Right ventricle myocardium inferior (tissue), 1 donor: ENCODE measurements at regions not wholly inside any gene's neighbourhood (a gene's known extent, or its start where the extent isn't known, plus 50 kb on each side); places are given as distances from the start of the nearest gene placed in this dataset.

Experiments
- ATAC-seq: fragments of 200-7000 bp; cut with Tn5 transposase; one replicate; pipeline ENCODE4 v1.9.1; 2020; ENCODE audit warnings: mild to moderate bottlenecking, moderate library complexity
- DNase-seq: peaks from one replicate; pipeline ENCODE4 v3.0.0; 2021; ENCODE audit errors: missing footprints
- intact Hi-C: fragments of 100-400 bp; cut with DNase I; formaldehyde crosslinking; loops from one replicate; pipeline ENCODE4 v1.11.0; 2022
- donor health status: DM: no; HTN: yes; CAD: no; lungs with severe emphysema.

- intact Hi-C loops, result no loop called here
Observed at GRCh38 chr3:31164381-31164780, 269.9 kb upstream of the GADL1 start.

GRCh38 chr3:31165399-31165860 is 271.0 kb upstream of the GADL1 start:
- ATAC-seq (peak; percentile 85), DNase-seq (no peak)
- intact Hi-C loops, result no loop called here

More at GRCh38 chr3:31164381-31164780, 269.9 kb upstream of the GADL1 start:
- DNase-seq, result no peak
- no peak for ATAC-seq

- intact Hi-C loops, result no loop called here
- DNase-seq (no peak), ATAC-seq (no peak)
Observed at GRCh38 chr3:31166249-31166885, 271.9 kb upstream of the GADL1 start.

- DNase-seq (no peak), ATAC-seq (no peak)
- intact Hi-C loops, result no loop called here
Observed at GRCh38 chr3:31167666-31168065, 273.2 kb upstream of the GADL1 start.

GRCh38 chr3:31170932-31171670 is 276.6 kb upstream of the GADL1 start:
- DNase-seq (no peak), ATAC-seq (no peak)
- intact Hi-C loops, result no loop called here

- intact Hi-C loops, result no loop called here
- DNase-seq, result no peak
Observed at GRCh38 chr3:31172336-31172735, 277.9 kb upstream of the GADL1 start.

GRCh38 chr3:31173118-31173718 is 278.8 kb upstream of the GADL1 start:
- no peak for ATAC-seq
- DNase-seq, result no peak
- intact Hi-C loops, result no loop called here

More at GRCh38 chr3:31172336-31172735, 277.9 kb upstream of the GADL1 start:
- no peak for ATAC-seq

GRCh38 chr3:31174079-31174478 is 279.6 kb upstream of the GADL1 start:
- ATAC-seq, result no peak
- intact Hi-C loops, result no loop called here
- no peak for DNase-seq

GRCh38 chr3:31176045-31176444 is 281.6 kb upstream of the GADL1 start:
- ATAC-seq, result no peak
- intact Hi-C loops, result no loop called here
- DNase-seq, result no peak

- no peak for ATAC-seq
- intact Hi-C loops, result no loop called here
- no peak for DNase-seq
Observed at GRCh38 chr3:31178467-31178866, 284.0 kb upstream of the GADL1 start.

- intact Hi-C loops, result no loop called here
- ATAC-seq, result no peak
- DNase-seq, result no peak
Observed at GRCh38 chr3:31179768-31180167, 285.3 kb upstream of the GADL1 start.

- no peak for ATAC-seq
- no peak for DNase-seq
- intact Hi-C loops, result no loop called here
Observed at GRCh38 chr3:31180274-31180673, 285.8 kb upstream of the GADL1 start.

- intact Hi-C loops, result no loop called here
- DNase-seq (no peak), ATAC-seq (no peak)
Observed at GRCh38 chr3:31181661-31182060, 287.2 kb upstream of the GADL1 start.

- DNase-seq, result no peak
- intact Hi-C loops, result no loop called here
- no peak for ATAC-seq
Observed at GRCh38 chr3:31182661-31183060, 288.2 kb upstream of the GADL1 start.

- intact Hi-C loops, result no loop called here
- DNase-seq (no peak), ATAC-seq (no peak)
Observed at GRCh38 chr3:31184261-31185061, 290.0 kb upstream of the GADL1 start.

GRCh38 chr3:31185062-31185357 is 290.5 kb upstream of the GADL1 start:
- ATAC-seq, result no peak

GRCh38 chr3:31186041-31186440 is 291.6 kb upstream of the GADL1 start:
- ATAC-seq, result no peak
- DNase-seq, result no peak
- intact Hi-C loops, result no loop called here

More at GRCh38 chr3:31185062-31185357, 290.5 kb upstream of the GADL1 start:
- intact Hi-C loops, result no loop called here
- no peak for DNase-seq

- intact Hi-C loops, result no loop called here
- ATAC-seq (no peak), DNase-seq (no peak)
Observed at GRCh38 chr3:31187380-31187779, 292.9 kb upstream of the GADL1 start.

GRCh38 chr3:31188112-31188511 is 293.7 kb upstream of the GADL1 start:
- ATAC-seq, result peak; percentile 84
- intact Hi-C loops, result no loop called here

More at GRCh38 chr3:31188112-31188511, 293.7 kb upstream of the GADL1 start:
- DNase-seq, result peak; percentile 63
